WTC11 (cell line): ENCODE measurements at regions not wholly inside any gene's neighbourhood (a gene's known extent, or its start where the extent isn't known, plus 50 kb on each side); places are given as distances from the start of the nearest gene placed in this dataset.

Experiments
- ATAC-seq: fragments of 200-7000 bp; cut with Tn5 transposase; 2 replicates; pipeline ENCODE4 v1.10.0; 2021; ENCODE audit warnings: mild to moderate bottlenecking, moderate library complexity
- CTCF ChIA-PET: fragments of 300-600 bp; sonication (Branson Sonifier 250); formaldehyde crosslinking; loops from one replicate; lab custom pipeline; 2021; ENCODE audit warnings: antibody characterized with exemption; lab: Charles Lee
- POLR2A ChIA-PET: fragments of 350-600 bp; sonication (Branson Sonifier 250); formaldehyde crosslinking; loops from one replicate; lab custom pipeline; 2021; ENCODE audit warnings: antibody characterized with exemption; lab: Charles Lee
- DNase-seq: peaks from one replicate; pipeline ENCODE4 v3.0.0; 2021; ENCODE audit warnings: low spot score
- H3K27ac Mint-ChIP-seq: 2 replicates; pipeline ENCODE4 v1.8.0; 2021; ENCODE audit warnings: mixed read lengths
- H3K27me3 Mint-ChIP-seq: 2 replicates; pipeline ENCODE4 v1.8.0; 2021; ENCODE audit warnings: low read depth, mild to moderate bottlenecking, moderate library complexity, mixed read lengths
- H3K36me3 Mint-ChIP-seq: 2 replicates; pipeline ENCODE4 v1.8.0; 2021; ENCODE audit warnings: mixed read lengths
- H3K4me1 Mint-ChIP-seq: 2 replicates; pipeline ENCODE4 v1.8.0; 2022; ENCODE audit warnings: mixed read lengths
- H3K4me3 Mint-ChIP-seq: 2 replicates; pipeline ENCODE4 v1.8.0; 2021; ENCODE audit warnings: mild to moderate bottlenecking, moderate library complexity, mixed read lengths
- H3K9me3 Mint-ChIP-seq: 2 replicates; pipeline ENCODE4 v1.8.0; 2021; ENCODE audit warnings: mixed read lengths
- CREM ChIP-seq: sonication (generic); formaldehyde crosslinking; IDR thresholded peaks from 2 replicates; pipeline ENCODE4 v1.8.1; 2022; ENCODE audit warnings: mild to moderate bottlenecking, missing genetic modification reagents, moderate library complexity
- E2F4 ChIP-seq: sonication (generic); formaldehyde crosslinking; IDR thresholded peaks from 2 replicates; pipeline ENCODE4 v1.8.1; 2022; ENCODE audit warnings: low read depth, mild to moderate bottlenecking, moderate library complexity, missing genetic modification reagents, borderline replicate concordance
- EMX1 ChIP-seq: fragments of 250-450 bp; sonication (Bioruptor Pico); IDR thresholded peaks from 2 replicates; pipeline ENCODE4 v1.8.0; 2021; ENCODE audit warnings: mild to moderate bottlenecking
- ESRRA ChIP-seq: sonication (generic); formaldehyde crosslinking; IDR thresholded peaks from 2 replicates; pipeline ENCODE4 v1.8.1; 2022; ENCODE audit warnings: mild to moderate bottlenecking, missing genetic modification reagents, borderline replicate concordance
- FOXJ3 ChIP-seq: sonication (generic); formaldehyde crosslinking; IDR thresholded peaks from 2 replicates; pipeline ENCODE4 v1.9.0; 2021; ENCODE audit warnings: missing genetic modification reagents, mild to moderate bottlenecking, borderline replicate concordance
- FOXK1 ChIP-seq: sonication (generic); formaldehyde crosslinking; IDR thresholded peaks from 2 replicates; pipeline ENCODE4 v1.8.0; 2022; ENCODE audit warnings: mild to moderate bottlenecking, moderate library complexity, missing genetic modification reagents
- FOXP1 ChIP-seq: sonication (generic); formaldehyde crosslinking; IDR thresholded peaks from 2 replicates; pipeline ENCODE4 v1.8.0; 2022; ENCODE audit warnings: missing genetic modification reagents, mild to moderate bottlenecking, moderate library complexity, borderline replicate concordance
- GTF2I ChIP-seq: fragments of 250-450 bp; sonication (Bioruptor Pico); conservative IDR thresholded peaks from 2 replicates; pipeline ENCODE4 v1.4.0; 2021; ENCODE audit warnings: mild to moderate bottlenecking
- IRF2 ChIP-seq: sonication (generic); formaldehyde crosslinking; IDR thresholded peaks from 2 replicates; pipeline ENCODE4 v1.8.0; 2022; ENCODE audit warnings: low read depth, missing genetic modification reagents, borderline replicate concordance
- NFATC4 ChIP-seq: fragments of 250-450 bp; sonication (Bioruptor Pico); IDR thresholded peaks from 2 replicates; pipeline ENCODE4 v1.9.0; 2021; ENCODE audit warnings: mild to moderate bottlenecking
- NFE2L1 ChIP-seq: sonication (generic); formaldehyde crosslinking; IDR thresholded peaks from 2 replicates; pipeline ENCODE4 v1.8.1; 2023; ENCODE audit warnings: missing genetic modification reagents
- NR3C1 ChIP-seq: sonication (generic); formaldehyde crosslinking; conservative IDR thresholded peaks from 2 replicates; pipeline ENCODE4 v1.8.1; 2023; ENCODE audit warnings: low read depth, mild to moderate bottlenecking, missing genetic modification reagents
- PRRX2 ChIP-seq: fragments of 250-450 bp; sonication (Bioruptor Pico); IDR thresholded peaks from 2 replicates; pipeline ENCODE4 v1.8.0; 2021; ENCODE audit warnings: mild to moderate bottlenecking
- RORB ChIP-seq: fragments of 250-450 bp; sonication (Bioruptor Pico); IDR thresholded peaks from 2 replicates; pipeline ENCODE4 v1.9.0; 2021; ENCODE audit warnings: mild to moderate bottlenecking
- SOX15 ChIP-seq: fragments of 250-450 bp; sonication (Bioruptor Pico); IDR thresholded peaks from 2 replicates; pipeline ENCODE4 v1.9.0; 2021; ENCODE audit warnings: mild to moderate bottlenecking
- SP1 ChIP-seq: sonication (generic); formaldehyde crosslinking; conservative IDR thresholded peaks from 2 replicates; pipeline ENCODE4 v1.8.1; 2022; ENCODE audit warnings: missing genetic modification reagents
- TCF7 ChIP-seq: sonication (generic); formaldehyde crosslinking; IDR thresholded peaks from 2 replicates; pipeline ENCODE4 v1.8.0; 2022; ENCODE audit warnings: mild to moderate bottlenecking, low read depth, missing genetic modification reagents, moderate library complexity
- ZNF219 ChIP-seq: sonication (generic); formaldehyde crosslinking; IDR thresholded peaks from 2 replicates; pipeline ENCODE4 v1.8.0; 2023; ENCODE audit warnings: missing genetic modification reagents, mild to moderate bottlenecking, borderline replicate concordance
- ZNF232 ChIP-seq: sonication (generic); formaldehyde crosslinking; IDR thresholded peaks from 2 replicates; pipeline ENCODE4 v1.8.0; 2022; ENCODE audit warnings: mild to moderate bottlenecking, missing genetic modification reagents
- ZNF317 ChIP-seq: sonication (generic); formaldehyde crosslinking; IDR thresholded peaks from 2 replicates; pipeline ENCODE4 v1.8.1; 2023; ENCODE audit warnings: low read depth, mild to moderate bottlenecking, moderate library complexity, missing genetic modification reagents, borderline replicate concordance
- ZNF416 ChIP-seq: fragments of 250-450 bp; sonication (Bioruptor Pico); IDR thresholded peaks from 2 replicates; pipeline ENCODE4 v1.9.0; 2021; ENCODE audit warnings: mild to moderate bottlenecking, inconsistent platforms
- ZNF532 ChIP-seq: fragments of 250-450 bp; sonication (Bioruptor Pico); IDR thresholded peaks from 2 replicates; pipeline ENCODE4 v1.9.0; 2021; ENCODE audit warnings: mild to moderate bottlenecking, borderline replicate concordance
- TF ChIP-seq, protein P1 (sequence below): sonication (generic); formaldehyde crosslinking; IDR thresholded peaks from 2 replicates; pipeline ENCODE4 v1.8.0; 2022; ENCODE audit warnings: mild to moderate bottlenecking, missing genetic modification reagents
- TF ChIP-seq, protein P2 (sequence below): sonication (generic); formaldehyde crosslinking; IDR thresholded peaks from 2 replicates; pipeline ENCODE4 v1.8.1; 2022; ENCODE audit warnings: low read depth, missing genetic modification reagents, borderline replicate concordance
- TF ChIP-seq, protein P3 (sequence below): fragments of 250-450 bp; sonication (Bioruptor Pico); IDR thresholded peaks from 2 replicates; pipeline ENCODE4 v1.8.0; 2021; ENCODE audit warnings: mild to moderate bottlenecking

DNA sequence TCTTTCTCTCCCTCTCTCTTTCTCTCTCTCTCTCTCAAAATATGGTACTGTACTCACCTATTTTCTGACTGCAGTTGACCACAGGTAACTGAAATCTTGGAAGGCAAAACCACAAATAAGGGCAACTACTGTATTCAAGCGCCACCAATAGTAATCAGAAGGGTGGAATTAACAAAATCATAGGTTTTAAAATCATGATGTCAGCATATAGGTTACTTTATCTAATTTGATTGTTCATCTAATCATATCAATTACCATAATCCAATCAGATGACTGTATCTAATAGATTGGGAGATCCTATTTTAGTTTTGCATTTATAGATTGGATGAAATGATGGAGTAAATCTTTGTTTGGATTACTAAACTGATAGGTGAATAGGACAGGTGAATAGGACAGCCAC, 155.8 kb upstream of the KITLG start:
- ATAC-seq = no peak

GRCh38 chr12:88733008-88733407, 152.7 kb upstream of the KITLG start:
- CTCF ChIA-PET = interaction anchor here (0.9 to 1.2 kb wide), 2 partner anchors 11 to 260 kb away, joined by 3 read pairs; no protein-coding TSS in a partner anchor
- DNase-seq (no peak), ATAC-seq (no peak)
- no peaks in the 10 kb centered on the region for H3K27me3 Mint-ChIP-seq
- TF ChIP-seq FOXJ3 (CRISPR knock-in tag) = no peak
- TF ChIP-seq, protein P1, sequence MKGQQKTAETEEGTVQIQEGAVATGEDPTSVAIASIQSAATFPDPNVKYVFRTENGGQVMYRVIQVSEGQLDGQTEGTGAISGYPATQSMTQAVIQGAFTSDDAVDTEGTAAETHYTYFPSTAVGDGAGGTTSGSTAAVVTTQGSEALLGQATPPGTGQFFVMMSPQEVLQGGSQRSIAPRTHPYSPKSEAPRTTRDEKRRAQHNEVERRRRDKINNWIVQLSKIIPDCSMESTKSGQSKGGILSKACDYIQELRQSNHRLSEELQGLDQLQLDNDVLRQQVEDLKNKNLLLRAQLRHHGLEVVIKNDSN = no peak
- TF ChIP-seq, protein P2, sequence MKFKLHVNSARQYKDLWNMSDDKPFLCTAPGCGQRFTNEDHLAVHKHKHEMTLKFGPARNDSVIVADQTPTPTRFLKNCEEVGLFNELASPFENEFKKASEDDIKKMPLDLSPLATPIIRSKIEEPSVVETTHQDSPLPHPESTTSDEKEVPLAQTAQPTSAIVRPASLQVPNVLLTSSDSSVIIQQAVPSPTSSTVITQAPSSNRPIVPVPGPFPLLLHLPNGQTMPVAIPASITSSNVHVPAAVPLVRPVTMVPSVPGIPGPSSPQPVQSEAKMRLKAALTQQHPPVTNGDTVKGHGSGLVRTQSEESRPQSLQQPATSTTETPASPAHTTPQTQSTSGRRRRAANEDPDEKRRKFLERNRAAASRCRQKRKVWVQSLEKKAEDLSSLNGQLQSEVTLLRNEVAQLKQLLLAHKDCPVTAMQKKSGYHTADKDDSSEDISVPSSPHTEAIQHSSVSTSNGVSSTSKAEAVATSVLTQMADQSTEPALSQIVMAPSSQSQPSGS = no peak
- TF ChIP-seq FOXK1 = no peak
- TF ChIP-seq ZNF232 (CRISPR knock-in tag) = no peak
- TF ChIP-seq TCF7 = no peak
- TF ChIP-seq ZNF416 = no peak
- no peak for TF ChIP-seq GTF2I (CRISPR knock-in tag)
- no peak for TF ChIP-seq EMX1 (CRISPR knock-in tag)
- TF ChIP-seq SOX15 (CRISPR knock-in tag) = no peak
- TF ChIP-seq RORB (CRISPR knock-in tag) = no peak
- TF ChIP-seq ZNF532 (CRISPR knock-in tag) = no peak
- no peak for TF ChIP-seq NFE2L1
- no peak for TF ChIP-seq IRF2 (CRISPR knock-in tag)
- no peak for TF ChIP-seq CREM (CRISPR knock-in tag)
- no peak for TF ChIP-seq PRRX2 (CRISPR knock-in tag)
- TF ChIP-seq, all 79 proteins: peak for 0
- peaks cover 11% of the 10 kb centered on the region for H3K4me1 Mint-ChIP-seq
- POLR2A ChIA-PET = interaction anchor here (0.6 kb wide), 2 partner anchors 234 to 668 kb away, joined by 3 to 5 read pairs; no protein-coding TSS in a partner anchor
- no peak overlapping the region for H3K27ac Mint-ChIP-seq
- no peaks in the 10 kb centered on the region for H3K36me3 Mint-ChIP-seq
- H3K4me3 Mint-ChIP-seq = no peak overlapping the region
- H3K9me3 Mint-ChIP-seq = no peaks in the 10 kb centered on the region

More for the DNA sequence above, 155.8 kb upstream of the KITLG start:
- Mint-ChIP-seq H3K4me3 (no peak overlapping the region), H3K36me3 (no peaks in the 10 kb centered on the region), H3K27me3 (no peaks in the 10 kb centered on the region), H3K9me3 (no peaks in the 10 kb centered on the region), H3K4me1 (peaks cover 11% of the 10 kb centered on the region)
- CTCF ChIA-PET = no interaction called here
- POLR2A ChIA-PET = no interaction called here
- DNase-seq = no peak
- TF ChIP-seq ZNF317 (CRISPR knock-in tag) (no peak), NFATC4 (CRISPR knock-in tag) (no peak), ESRRA (CRISPR knock-in tag) (no peak), FOXP1 (CRISPR knock-in tag) (no peak), E2F4 (CRISPR knock-in tag) (no peak), TCF7 (no peak), NR3C1 (CRISPR knock-in tag) (no peak), SP1 (CRISPR knock-in tag) (no peak), ZNF219 (no peak)
- TF ChIP-seq, protein P3, sequence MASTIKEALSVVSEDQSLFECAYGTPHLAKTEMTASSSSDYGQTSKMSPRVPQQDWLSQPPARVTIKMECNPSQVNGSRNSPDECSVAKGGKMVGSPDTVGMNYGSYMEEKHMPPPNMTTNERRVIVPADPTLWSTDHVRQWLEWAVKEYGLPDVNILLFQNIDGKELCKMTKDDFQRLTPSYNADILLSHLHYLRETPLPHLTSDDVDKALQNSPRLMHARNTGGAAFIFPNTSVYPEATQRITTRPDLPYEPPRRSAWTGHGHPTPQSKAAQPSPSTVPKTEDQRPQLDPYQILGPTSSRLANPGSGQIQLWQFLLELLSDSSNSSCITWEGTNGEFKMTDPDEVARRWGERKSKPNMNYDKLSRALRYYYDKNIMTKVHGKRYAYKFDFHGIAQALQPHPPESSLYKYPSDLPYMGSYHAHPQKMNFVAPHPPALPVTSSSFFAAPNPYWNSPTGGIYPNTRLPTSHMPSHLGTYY (CRISPR knock-in tag) = no peak
- TF ChIP-seq, all 79 proteins: peak for 0
- H3K27ac Mint-ChIP-seq = no peak overlapping the region
